DND-41 (cell line): ENCODE measurements at regions not wholly inside any gene's neighbourhood (a gene's known extent, or its start where the extent isn't known, plus 50 kb on each side); places are given as distances from the start of the nearest gene placed in this dataset.

Experiments
- ATAC-seq: fragments of 200-7000 bp; cut with Tn5 transposase; 3 replicates; pipeline ENCODE4 v1.9.1; 2021; ENCODE audit warnings: low read depth; ENCODE audit not compliant: insufficient read depth
- DNase-seq: peaks from one replicate; pipeline ENCODE4 v3.0.0-alpha.2; 2020
- H2AFZ ChIP-seq: 2 replicates; pipeline ENCODE4 v1.6.0; 2012; ENCODE audit warnings: low read depth, low read length
- H3K27ac ChIP-seq: 2 replicates; pipeline ENCODE4 v1.5.1; 2012; ENCODE audit warnings: low read length, inconsistent platforms
- H3K27me3 ChIP-seq: fragments of 200-600 bp; sonication (generic); 2 replicates; pipeline ENCODE4 v1.6.0; 2012; ENCODE audit warnings: low read length, mild to moderate bottlenecking, inconsistent platforms; ENCODE audit not compliant: insufficient read depth, poor library complexity
- H3K36me3 ChIP-seq: 2 replicates; pipeline ENCODE4 v1.5.1; 2012; ENCODE audit warnings: low read length, inconsistent platforms; ENCODE audit not compliant: insufficient read depth
- H3K4me1 ChIP-seq: 2 replicates; pipeline ENCODE4 v1.5.1; 2012; ENCODE audit warnings: mild to moderate bottlenecking, low read length; ENCODE audit not compliant: insufficient read depth
- H3K4me2 ChIP-seq: 2 replicates; pipeline ENCODE4 v1.6.0; 2012; ENCODE audit warnings: mild to moderate bottlenecking, moderate library complexity, low read length, inconsistent platforms; ENCODE audit not compliant: insufficient read depth
- H3K4me3 ChIP-seq, 2 experiments: fragments of 200-600 bp in 1 of 2; shearing (Covaris generic) in 1 of 2; 2 replicates each; pipeline ENCODE4 v1.5.1; 2012 to 2016; ENCODE audit warnings: inconsistent platforms in 2 of 2, low read length in 2 of 2, mild to moderate bottlenecking in 2 of 2, low read depth in 1 of 2, moderate library complexity in 1 of 2
- H3K79me2 ChIP-seq: 2 replicates; pipeline ENCODE4 v1.6.0; 2012; ENCODE audit warnings: low read length, inconsistent platforms; ENCODE audit not compliant: insufficient read depth
- H3K9ac ChIP-seq: 2 replicates; pipeline ENCODE4 v1.6.0; 2012; ENCODE audit warnings: low read depth, mild to moderate bottlenecking, inconsistent platforms, low read length, moderate library complexity
- H3K9me3 ChIP-seq: 2 replicates; pipeline ENCODE4 v1.5.1; 2012; ENCODE audit warnings: low read length, moderate library complexity, mild to moderate bottlenecking, inconsistent platforms; ENCODE audit not compliant: insufficient read depth, severe bottlenecking
- H4K20me1 ChIP-seq: 2 replicates; pipeline ENCODE4 v1.6.0; 2012; ENCODE audit warnings: low read length; ENCODE audit not compliant: insufficient read depth
- EZH2 ChIP-seq: IDR thresholded peaks from 3 replicates; pipeline ENCODE4 v1.6.1; 2012; ENCODE audit warnings: borderline replicate concordance, low read depth, mild to moderate bottlenecking, moderate library complexity, low read length, inconsistent platforms; ENCODE audit not compliant: severe bottlenecking
- TF ChIP-seq, protein P1 (sequence below): IDR thresholded peaks from 2 replicates; pipeline ENCODE4 v1.5.1; 2012; ENCODE audit warnings: borderline replicate concordance, low read length, moderate library complexity, mild to moderate bottlenecking; ENCODE audit not compliant: poor library complexity, severe bottlenecking; ENCODE audit errors: extremely low read depth

DNA sequence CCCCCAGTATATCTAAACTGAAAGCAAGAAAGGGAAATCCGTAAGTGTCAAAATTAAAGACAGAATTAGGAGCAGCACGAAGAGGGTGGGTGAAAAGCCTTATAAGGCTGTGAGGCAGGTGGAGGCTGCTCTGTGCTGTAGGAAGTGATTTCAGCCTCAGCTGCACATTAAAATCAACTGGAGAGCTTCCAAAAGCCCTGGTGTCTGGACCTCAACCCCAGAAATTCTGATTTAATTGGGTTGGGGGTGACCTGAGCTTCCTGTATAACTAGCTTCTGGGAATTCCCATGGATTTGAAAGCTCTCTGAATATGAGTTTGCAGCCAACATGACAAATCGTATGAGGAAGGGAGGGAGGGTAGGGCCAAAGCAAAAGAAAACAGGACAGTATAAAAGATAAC, 242.4 kb upstream of the TMTC4 start:
- no peaks in the 10 kb centered on the region for H4K20me1 ChIP-seq
- H3K27ac ChIP-seq = no peak overlapping the region
- H3K36me3 ChIP-seq = no peaks in the 10 kb centered on the region
- H3K4me1 ChIP-seq = no peaks in the 10 kb centered on the region
- H2AFZ ChIP-seq = no peak overlapping the region
- TF ChIP-seq, protein P1, sequence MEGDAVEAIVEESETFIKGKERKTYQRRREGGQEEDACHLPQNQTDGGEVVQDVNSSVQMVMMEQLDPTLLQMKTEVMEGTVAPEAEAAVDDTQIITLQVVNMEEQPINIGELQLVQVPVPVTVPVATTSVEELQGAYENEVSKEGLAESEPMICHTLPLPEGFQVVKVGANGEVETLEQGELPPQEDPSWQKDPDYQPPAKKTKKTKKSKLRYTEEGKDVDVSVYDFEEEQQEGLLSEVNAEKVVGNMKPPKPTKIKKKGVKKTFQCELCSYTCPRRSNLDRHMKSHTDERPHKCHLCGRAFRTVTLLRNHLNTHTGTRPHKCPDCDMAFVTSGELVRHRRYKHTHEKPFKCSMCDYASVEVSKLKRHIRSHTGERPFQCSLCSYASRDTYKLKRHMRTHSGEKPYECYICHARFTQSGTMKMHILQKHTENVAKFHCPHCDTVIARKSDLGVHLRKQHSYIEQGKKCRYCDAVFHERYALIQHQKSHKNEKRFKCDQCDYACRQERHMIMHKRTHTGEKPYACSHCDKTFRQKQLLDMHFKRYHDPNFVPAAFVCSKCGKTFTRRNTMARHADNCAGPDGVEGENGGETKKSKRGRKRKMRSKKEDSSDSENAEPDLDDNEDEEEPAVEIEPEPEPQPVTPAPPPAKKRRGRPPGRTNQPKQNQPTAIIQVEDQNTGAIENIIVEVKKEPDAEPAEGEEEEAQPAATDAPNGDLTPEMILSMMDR = no peak
- no peak for TF ChIP-seq EZH2
- H3K27me3 ChIP-seq = peaks cover 14% of the 10 kb centered on the region
- DNase-seq (no peak), ATAC-seq (no peak)
- H3K9me3 ChIP-seq = no peaks in the 10 kb centered on the region
- H3K9ac ChIP-seq = no peak overlapping the region
- H3K4me3 ChIP-seq = no peak overlapping the region
- H3K79me2 ChIP-seq = no peaks in the 10 kb centered on the region
- H3K4me2 ChIP-seq = no peak overlapping the region

DNA sequence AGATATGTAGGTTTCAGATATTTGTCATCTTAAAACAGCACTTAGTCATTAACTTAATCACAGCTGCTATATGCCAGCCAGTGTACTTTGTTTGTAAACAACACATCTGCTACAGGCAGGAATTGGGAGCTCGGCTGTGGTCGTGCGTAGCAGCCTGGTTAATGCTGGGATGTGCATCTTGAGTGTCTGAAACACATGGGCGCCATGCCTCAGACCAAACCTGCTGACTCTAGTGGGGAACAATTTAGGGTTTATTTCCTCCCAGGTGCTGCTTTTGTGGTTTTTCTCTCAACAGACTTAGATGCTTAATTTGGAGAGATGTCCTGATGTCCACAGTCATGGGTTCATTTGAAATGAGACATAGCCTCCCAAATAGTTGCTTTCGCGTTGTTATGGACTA, 238.5 kb upstream of the TMTC4 start:
- no peak overlapping the region for H2AFZ ChIP-seq
- H3K27me3 ChIP-seq = peaks cover 14% of the 10 kb centered on the region
- no peak for ATAC-seq
- no peaks in the 10 kb centered on the region for H3K36me3 ChIP-seq
- H3K4me3 ChIP-seq = no peak overlapping the region
- H3K4me1 ChIP-seq = no peaks in the 10 kb centered on the region
- H3K9ac ChIP-seq = no peak overlapping the region
- no peaks in the 10 kb centered on the region for H3K9me3 ChIP-seq
- DNase-seq = no peak
- H3K79me2 ChIP-seq = no peaks in the 10 kb centered on the region
- H3K27ac ChIP-seq = no peak overlapping the region
- no peaks in the 10 kb centered on the region for H4K20me1 ChIP-seq
- no peak overlapping the region for H3K4me2 ChIP-seq
- TF ChIP-seq EZH2 = no peak
- TF ChIP-seq, protein P1 = no peak

DNA sequence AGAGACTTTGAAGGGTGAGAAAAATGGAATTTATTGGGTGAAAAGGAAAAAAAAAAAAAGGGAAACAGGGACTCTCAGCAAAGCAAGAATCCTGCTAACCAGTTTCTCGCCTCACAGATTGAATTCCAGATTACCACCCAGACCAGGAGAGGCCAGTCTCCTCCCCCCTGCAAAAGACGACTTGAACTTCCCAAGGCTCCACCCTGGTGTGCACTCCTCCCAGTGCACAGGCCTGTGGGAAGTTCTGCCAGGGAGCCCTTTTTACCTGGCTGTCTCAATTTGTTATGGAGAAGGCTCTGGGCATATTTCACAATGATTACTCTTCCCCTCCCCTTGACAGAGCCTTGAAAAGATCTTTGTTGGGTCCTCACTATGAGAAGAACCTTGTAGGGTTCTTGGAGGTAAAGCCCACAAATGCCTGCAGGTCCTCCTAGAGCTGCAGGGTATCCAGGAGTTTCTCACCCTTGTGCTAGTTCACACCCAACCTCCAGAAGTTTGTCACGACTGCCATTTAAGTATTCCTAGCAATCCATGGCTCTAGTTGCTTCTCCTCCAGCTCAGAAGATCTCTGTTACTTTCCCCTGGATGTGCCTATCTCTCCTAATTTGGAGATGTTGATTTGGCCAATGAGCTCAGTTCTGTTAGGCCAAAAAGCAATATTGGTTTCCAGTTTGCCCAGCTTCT, 229.8 kb upstream of the TMTC4 start:
- Histone ChIP-seq H2AFZ (no peak overlapping the region), H3K4me3 (no peak overlapping the region), H3K9ac (no peak overlapping the region), H3K4me2 (no peak overlapping the region), H3K9me3 (no peaks in the 10 kb centered on the region), H3K79me2 (no peaks in the 10 kb centered on the region), H4K20me1 (no peaks in the 10 kb centered on the region), H3K36me3 (no peaks in the 10 kb centered on the region), H3K27me3 (peaks cover 3% of the 10 kb centered on the region), H3K27ac (no peak overlapping the region), H3K4me1 (no peaks in the 10 kb centered on the region)
- no peak for TF ChIP-seq EZH2
- TF ChIP-seq, protein P1 = no peak
- no peak for DNase-seq
- no peak for ATAC-seq
